ENCODE measurements at regions not wholly inside any gene's neighbourhood (a gene's known extent, or its start where the extent isn't known, plus 50 kb on each side); places are given as distances from the start of the nearest gene placed in this dataset.

DNA sequence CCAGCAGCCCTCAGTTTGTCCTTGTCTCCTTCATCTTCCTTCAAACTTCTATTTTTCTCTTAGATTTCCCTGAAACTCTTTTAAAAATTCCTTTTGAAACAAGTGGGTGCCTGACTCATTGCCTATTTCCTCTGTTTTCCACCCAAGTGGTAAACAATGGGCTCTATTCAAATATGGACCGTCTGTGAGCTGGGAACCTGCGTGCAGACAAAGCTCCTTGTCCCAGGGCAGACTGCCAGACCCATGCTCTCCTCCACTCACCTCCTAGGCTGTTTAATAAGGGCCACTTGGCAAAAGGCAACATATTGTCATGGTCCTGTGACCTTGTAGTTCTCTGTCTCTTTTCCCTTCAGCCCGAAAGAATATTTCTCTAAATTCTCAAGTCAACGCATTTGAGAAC is 332.7 kb upstream of the THBS1 start:
- H3K79me1 ChIP-seq (ENCODE audit: low read depth, low read length), result no peaks in the 10 kb centered on the region
- H2BK5ac ChIP-seq (ENCODE audit: low read depth, low read length), result no peak overlapping the region
- H4K8ac ChIP-seq (ENCODE audit: extremely low read depth, insufficient read depth, low read length), result no peak overlapping the region
- H3K27me3 ChIP-seq (replicated peaks in 1 of 4; ENCODE audit: control insufficient read depth in 3 of 4, extremely low read depth in 1 of 4, insufficient read depth in 3 of 4, low read length in 3 of 4), result no peaks in the 10 kb centered on the region
- no peak overlapping the region for H3K56ac ChIP-seq (replicated peaks; ENCODE audit: insufficient read length, low read depth, low read length)
- no peaks in the 10 kb centered on the region for H3K36me3 ChIP-seq (ENCODE audit: control insufficient read depth in 2 of 4, insufficient read depth in 4 of 4, low read length in 3 of 4)
- H2AFZ ChIP-seq (ENCODE audit: low read length), result no peak overlapping the region
- H3K79me2 ChIP-seq (ENCODE audit: control insufficient read depth in 1 of 2, insufficient read depth in 2 of 2, low read length in 2 of 2), result no peaks in the 10 kb centered on the region
- H3K23ac ChIP-seq (ENCODE audit: insufficient read length), result no peak overlapping the region
- H2BK120ac ChIP-seq (replicated peaks; ENCODE audit: low read depth, low read length), result no peak overlapping the region
- no peak overlapping the region for H4K5ac ChIP-seq (ENCODE audit: insufficient read length, low read depth, low read length)
- WGBS, 2 experiments (ENCODE audit: extremely low coverage in 1 of 2, insufficient coverage in 1 of 2, insufficient read length in 1 of 2, insufficient replicate concordance in 2 of 2, low coverage in 1 of 2, low lambda C conversion rate in 2 of 2, missing lambda C conversion rate in 1 of 2), result 74% methylated on average over 4 of the region's 4 CpGs; no CpG with 5 or more reads in 1 of the 2 experiments
- FAIRE-seq (no peak), DNase-seq (ENCODE audit: low read depth in 1 of 2, low spot score in 2 of 2) (no peak)
- no peak overlapping the region for H3K14ac ChIP-seq (ENCODE audit: insufficient read length)
- no peak overlapping the region for H3K18ac ChIP-seq (ENCODE audit: extremely low read depth, low read length)
- H3K9me3 ChIP-seq (ENCODE audit: insufficient read depth in 2 of 2, low read depth in 1 of 2, low read length in 1 of 2), result no peaks in the 10 kb centered on the region
- no peak overlapping the region for H3K4ac ChIP-seq (replicated peaks; ENCODE audit: insufficient read length, low read depth, low read length)
- CTCF ChIA-PET (ENCODE audit: partially characterized antibody), result no interaction called here
- H2BK15ac ChIP-seq (ENCODE audit: low read length), result no peak overlapping the region
- H3K4me1 ChIP-seq (replicated peaks in 1 of 4; ENCODE audit: control insufficient read depth in 3 of 4, insufficient read depth in 4 of 4, low read length in 3 of 4), result no peaks in the 10 kb centered on the region
- no peak overlapping the region for H2AK5ac ChIP-seq (ENCODE audit: low read depth, low read length)
- H3K9ac ChIP-seq (replicated peaks in 1 of 4; ENCODE audit: extremely low read depth in 1 of 4, low read depth in 3 of 4, low read length in 3 of 4), result no peak overlapping the region
- no peak overlapping the region for H3K4me2 ChIP-seq (ENCODE audit: insufficient read depth in 1 of 2, low read depth in 2 of 2, low read length in 2 of 2)
- POLR2A ChIA-PET (ENCODE audit: partially characterized antibody), result interaction anchor here (0.6 to 1.3 kb wide), 2 partner anchors 37 to 332 kb away, joined by 3 to 4 read pairs; no protein-coding TSS in a partner anchor
- H2BK12ac ChIP-seq (ENCODE audit: low read depth, low read length), result no peak overlapping the region
- H3K23me2 ChIP-seq (ENCODE audit: low read depth, low read length), result no peaks in the 10 kb centered on the region
- TF ChIP-seq SP4 (IDR thresholded peaks at IDR 0.05; ENCODE audit: low read length) (no peak), TAF7 (optimal IDR thresholded peaks at IDR 0.05; ENCODE audit: borderline replicate concordance, low read depth, low read length) (no peak), KDM1A (IDR thresholded peaks at IDR 0.05; ENCODE audit: borderline replicate concordance, low read length) (no peak), POLR2A (IDR thresholded peaks at IDR 0.05; ENCODE audit: control extremely low read depth in 1 of 2, low read depth in 2 of 2, low read length in 2 of 2) (no peak), USF2 (IDR thresholded peaks at IDR 0.05; ENCODE audit: low read length) (no peak), TCF12 (IDR thresholded peaks at IDR 0.05; ENCODE audit: low read depth, low read length) (no peak), E2F6 (IDR thresholded peaks at IDR 0.05) (no peak), CHD2 (IDR thresholded peaks at IDR 0.05; ENCODE audit: low read length) (no peak), BCL11A (IDR thresholded peaks at IDR 0.05; ENCODE audit: low read depth in 2 of 2, low read length in 2 of 2) (no peak), SP2 (IDR thresholded peaks at IDR 0.05; ENCODE audit: low read length) (no peak)
- TF ChIP-seq, protein P1, sequence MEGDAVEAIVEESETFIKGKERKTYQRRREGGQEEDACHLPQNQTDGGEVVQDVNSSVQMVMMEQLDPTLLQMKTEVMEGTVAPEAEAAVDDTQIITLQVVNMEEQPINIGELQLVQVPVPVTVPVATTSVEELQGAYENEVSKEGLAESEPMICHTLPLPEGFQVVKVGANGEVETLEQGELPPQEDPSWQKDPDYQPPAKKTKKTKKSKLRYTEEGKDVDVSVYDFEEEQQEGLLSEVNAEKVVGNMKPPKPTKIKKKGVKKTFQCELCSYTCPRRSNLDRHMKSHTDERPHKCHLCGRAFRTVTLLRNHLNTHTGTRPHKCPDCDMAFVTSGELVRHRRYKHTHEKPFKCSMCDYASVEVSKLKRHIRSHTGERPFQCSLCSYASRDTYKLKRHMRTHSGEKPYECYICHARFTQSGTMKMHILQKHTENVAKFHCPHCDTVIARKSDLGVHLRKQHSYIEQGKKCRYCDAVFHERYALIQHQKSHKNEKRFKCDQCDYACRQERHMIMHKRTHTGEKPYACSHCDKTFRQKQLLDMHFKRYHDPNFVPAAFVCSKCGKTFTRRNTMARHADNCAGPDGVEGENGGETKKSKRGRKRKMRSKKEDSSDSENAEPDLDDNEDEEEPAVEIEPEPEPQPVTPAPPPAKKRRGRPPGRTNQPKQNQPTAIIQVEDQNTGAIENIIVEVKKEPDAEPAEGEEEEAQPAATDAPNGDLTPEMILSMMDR (IDR thresholded peaks at IDR 0.05; ENCODE audit: control extremely low read depth in 1 of 3, insufficient read depth in 1 of 3, low read depth in 1 of 3, low read length in 3 of 3), result no peak
- no peaks in the 10 kb centered on the region for H4K20me1 ChIP-seq (replicated peaks in 1 of 2; ENCODE audit: control insufficient read depth in 1 of 2, insufficient read depth in 2 of 2, low read length in 2 of 2)
- H3K4me3 ChIP-seq (ENCODE audit: extremely low read depth in 1 of 4, insufficient read depth in 2 of 4, low read depth in 3 of 4, low read length in 4 of 4), result no peak overlapping the region
- no peak overlapping the region for H4K91ac ChIP-seq (replicated peaks; ENCODE audit: insufficient read length, low read length)
- no peak overlapping the region for H3K27ac ChIP-seq (ENCODE audit: low read depth, low read length)
- H2BK20ac ChIP-seq (ENCODE audit: low read length), result no peak overlapping the region
